SK-N-SH treated with all-trans-retinoic acid at 6 μM for 48 hours (cell line): ENCODE measurements at regions not wholly inside any gene's neighbourhood (a gene's known extent, or its start where the extent isn't known, plus 50 kb on each side); places are given as distances from the start of the nearest gene placed in this dataset.
"Not testable (repeated sequence)": the region's sequence is repeated elsewhere in the genome, so short reads cannot be mapped to it uniquely, and the experiment has no call there.

Experiments used
- ARNTL ChIP-seq: fragments of 450-650 bp; formaldehyde crosslinking; IDR thresholded peaks from 2 replicates; pipeline ENCODE4 v1.5.0; 2020; ENCODE audit warnings: low read depth, mild to moderate bottlenecking, moderate library complexity, borderline replicate concordance
- BACH2 ChIP-seq: fragments of 250-450 bp; sonication (Bioruptor Pico); IDR thresholded peaks from 2 replicates; pipeline ENCODE4 v1.9.0; 2021; ENCODE audit warnings: mild to moderate bottlenecking, borderline replicate concordance
- CREB5 ChIP-seq: fragments of 250-450 bp; sonication (Bioruptor Pico); IDR thresholded peaks from 2 replicates; pipeline ENCODE4 v1.5.1; 2020; ENCODE audit warnings: low read depth, mild to moderate bottlenecking, moderate library complexity
- ESRRG ChIP-seq: fragments of 250-450 bp; sonication (Bioruptor Pico); IDR thresholded peaks from 2 replicates; pipeline ENCODE4 v1.6.1; 2021; ENCODE audit warnings: mild to moderate bottlenecking
- ISL1 ChIP-seq: fragments of 250-450 bp; sonication (Bioruptor Pico); IDR thresholded peaks from 2 replicates; pipeline ENCODE4 v2.1.2; 2022; ENCODE audit warnings: mild to moderate bottlenecking, moderate library complexity
- PATZ1 ChIP-seq: fragments of 250-450 bp; sonication (Bioruptor Pico); IDR thresholded peaks from 2 replicates; pipeline ENCODE4 v1.8.0; 2020; ENCODE audit warnings: mild to moderate bottlenecking, moderate library complexity, borderline replicate concordance
- POU6F1 ChIP-seq: fragments of 250-450 bp; sonication (Bioruptor Pico); IDR thresholded peaks from 2 replicates; pipeline ENCODE4 v1.8.0; 2021; ENCODE audit warnings: low read depth, mild to moderate bottlenecking, moderate library complexity, borderline replicate concordance
- RARB ChIP-seq: fragments of 250-450 bp; sonication (Bioruptor Pico); IDR thresholded peaks from 2 replicates; pipeline ENCODE4 v1.8.0; 2021; ENCODE audit warnings: mild to moderate bottlenecking, moderate library complexity
- TCF4 ChIP-seq: fragments of 250-450 bp; sonication (Bioruptor Pico); IDR thresholded peaks from 2 replicates; pipeline ENCODE4 v1.8.0; 2021; ENCODE audit warnings: mild to moderate bottlenecking, moderate library complexity, borderline replicate concordance
- ZC3H10 ChIP-seq: fragments of 250-450 bp; sonication (Bioruptor Pico); IDR thresholded peaks from 2 replicates; pipeline ENCODE4 v1.5.1; 2021; ENCODE audit warnings: mild to moderate bottlenecking, moderate library complexity
- ZFP30 ChIP-seq: fragments of 450-650 bp; formaldehyde crosslinking; IDR thresholded peaks from 2 replicates; pipeline ENCODE4 v1.5.0; 2022; ENCODE audit warnings: mild to moderate bottlenecking, moderate library complexity

- not testable (repeated sequence) for TF ChIP-seq ZC3H10 (CRISPR knock-in tag); ISL1 (CRISPR knock-in tag); ZFP30 (CRISPR knock-in tag); PATZ1 (CRISPR knock-in tag); RARB; ESRRG (CRISPR knock-in tag); ARNTL (CRISPR knock-in tag); BACH2 (CRISPR knock-in tag); POU6F1 (CRISPR knock-in tag); CREB5 (CRISPR knock-in tag); TCF4 (CRISPR knock-in tag)
These were observed 161.0 kb upstream of the FOXD4L5 start for GRCh38 chr9:65445991-65446390.
